NCI-H526 (cell line): ENCODE measurements at regions not wholly inside any gene's neighbourhood (a gene's known extent, or its start where the extent isn't known, plus 50 kb on each side); places are given as distances from the start of the nearest gene placed in this dataset.
"Not testable (repeated sequence)": the region's sequence is repeated elsewhere in the genome, so short reads cannot be mapped to it uniquely, and the experiment has no call there.

Source experiments
- DNase-seq, 2 experiments: peaks; one replicate each; lab custom pipeline; 2025; lab: John Stamatoyannopoulos, UW

- not testable (repeated sequence) for DNase-seq
These were observed 168.5 kb upstream of the ZNF337 start for GRCh38 chr20:25864963-25865714.

GRCh38 chr20:25864326-25864962 lies 167.8 kb upstream of the ZNF337 start:
- DNase-seq, result no peak

GRCh38 chr20:25863536-25864325 lies 167.1 kb upstream of the ZNF337 start:
- peak; percentile 47 to 63 for DNase-seq

- peak; percentile 85 to 96 for DNase-seq
These were observed 166.4 kb upstream of the ZNF337 start for GRCh38 chr20:25862967-25863530.

GRCh38 chr20:25860531-25861150 lies 164.0 kb upstream of the ZNF337 start:
- DNase-seq, result peak in 1 of 2 experiments; percentile 54

- peak; percentile 82 to 92 for DNase-seq
These were observed 163.2 kb upstream of the ZNF337 start for GRCh38 chr20:25859649-25860530.

GRCh38 chr20:25858495-25859425 lies 162.1 kb upstream of the ZNF337 start:
- peak; percentile 64 to 72 for DNase-seq

GRCh38 chr20:25857091-25857788 lies 160.6 kb upstream of the ZNF337 start:
- DNase-seq, result not testable (repeated sequence)

GRCh38 chr20:25856256-25856884 lies 159.7 kb upstream of the ZNF337 start:
- DNase-seq, result no peak

GRCh38 chr20:25855451-25856156 lies 159.0 kb upstream of the ZNF337 start:
- DNase-seq, result not testable (repeated sequence)

GRCh38 chr20:25854666-25855065 lies 158.0 kb upstream of the ZNF337 start:
- DNase-seq, result not testable (repeated sequence)

GRCh38 chr20:25853718-25854388 lies 157.2 kb upstream of the ZNF337 start:
- DNase-seq, result peak; percentile 74 to 92

- DNase-seq, result peak in 1 of 2 experiments; percentile 59
These were observed 156.5 kb upstream of the ZNF337 start for GRCh38 chr20:25852968-25853717.

- DNase-seq, result not testable (repeated sequence)
These were observed 153.5 kb upstream of the ZNF337 start for GRCh38 chr20:25850133-25850532.

- no peak for DNase-seq
These were observed 151.6 kb upstream of the ZNF337 start for GRCh38 chr20:25848222-25848621.

GRCh38 chr20:25844640-25845039 lies 148.0 kb upstream of the ZNF337 start:
- DNase-seq, result not testable (repeated sequence)

- DNase-seq, result not testable (repeated sequence)
These were observed 116.9 kb upstream of the ZNF337 start for GRCh38 chr20:25813511-25813910.
